NCI-H1436 (cell line): ENCODE measurements at regions not wholly inside any gene's neighbourhood (a gene's known extent, or its start where the extent isn't known, plus 50 kb on each side); places are given as distances from the start of the nearest gene placed in this dataset.

Source experiments
- DNase-seq: peaks from one replicate; lab custom pipeline; 2025; lab: John Stamatoyannopoulos, UW

DNA sequence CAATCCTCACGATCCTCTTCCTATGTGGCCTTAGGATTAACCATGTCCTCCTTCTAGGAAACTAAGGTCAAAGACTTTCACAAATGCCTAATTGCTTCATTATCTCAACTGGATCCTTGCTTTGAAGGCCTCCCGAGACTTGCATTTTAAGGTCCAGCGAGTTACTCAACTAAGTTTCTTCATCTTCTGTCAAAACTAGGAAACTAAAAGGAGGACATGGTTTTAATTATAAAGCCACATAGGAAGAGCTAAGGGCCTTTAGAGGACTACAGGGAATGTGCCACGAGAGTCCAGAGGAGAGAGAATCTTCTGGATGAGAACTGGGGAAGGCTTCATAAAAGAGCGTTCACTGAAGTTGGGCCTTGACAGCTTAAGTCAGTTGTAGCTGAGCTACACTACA is 87.8 kb upstream of the LPP start:
- no peak for DNase-seq

DNA sequence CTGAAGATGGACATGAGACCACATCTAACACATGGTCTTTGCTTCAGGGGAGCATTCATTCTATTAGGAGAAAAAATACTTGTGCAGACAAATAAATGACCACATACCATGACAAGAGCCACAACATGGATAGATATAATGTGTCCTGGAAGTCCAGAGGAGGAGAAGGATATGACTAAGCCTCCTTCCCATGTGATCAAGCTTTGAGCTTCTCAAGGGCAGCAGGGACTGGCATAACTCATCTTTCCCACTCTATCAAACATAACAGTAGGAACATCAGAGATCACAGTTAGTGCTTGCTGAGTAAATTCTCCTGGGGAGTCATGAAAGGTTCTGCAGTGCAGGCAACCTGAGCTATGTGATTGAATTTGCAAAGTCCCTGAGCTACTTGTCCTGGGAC is 86.0 kb upstream of the LPP start:
- DNase-seq = no peak

DNA sequence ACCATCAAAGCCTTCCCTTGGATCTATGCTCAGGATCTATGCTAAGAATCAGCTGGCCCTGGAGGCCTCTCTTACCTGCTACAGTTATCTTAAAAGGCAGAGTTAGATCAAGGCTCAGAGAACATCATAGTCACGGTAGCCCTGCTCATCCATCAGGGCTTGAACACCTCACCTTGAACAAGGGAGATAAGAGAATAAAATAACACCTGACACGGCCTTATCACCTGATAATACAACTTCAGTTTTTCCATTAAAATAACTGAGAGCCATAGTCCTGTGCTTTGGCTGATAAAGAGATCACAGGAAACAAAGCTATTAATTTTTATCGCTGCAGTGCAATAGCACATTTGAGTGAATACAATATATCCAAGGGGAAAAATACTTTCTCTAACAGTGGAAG is 85.6 kb upstream of the LPP start:
- no peak for DNase-seq

GRCh38 chr3:188071636-188072035 is 82.3 kb upstream of the LPP start:
- no peak for DNase-seq

- no peak for DNase-seq
These were observed 77.8 kb upstream of the LPP start for GRCh38 chr3:188076176-188076575.

- no peak for DNase-seq
These were observed 76.7 kb upstream of the LPP start for GRCh38 chr3:188077160-188077799.

DNA sequence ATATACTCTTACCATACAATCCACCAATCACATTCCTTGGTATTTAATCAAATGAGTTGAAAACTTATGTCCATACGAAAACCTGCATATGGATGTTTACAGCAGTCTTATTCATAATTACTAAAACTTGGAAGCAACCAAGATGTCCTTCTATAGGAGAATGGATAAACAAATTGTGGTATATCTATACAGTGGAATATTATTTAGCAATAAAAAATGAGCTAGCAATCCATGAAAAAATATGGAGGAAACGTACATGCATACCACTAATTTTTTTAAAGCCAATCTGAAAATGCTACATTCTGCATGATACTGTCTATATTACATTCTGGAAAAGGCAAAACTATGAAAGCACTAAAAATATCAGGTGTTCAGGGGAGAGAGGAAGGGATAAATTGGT is 73.9 kb upstream of the LPP start:
- no peak for DNase-seq

GRCh38 chr3:188082031-188082430 is 71.9 kb upstream of the LPP start:
- no peak for DNase-seq

DNA sequence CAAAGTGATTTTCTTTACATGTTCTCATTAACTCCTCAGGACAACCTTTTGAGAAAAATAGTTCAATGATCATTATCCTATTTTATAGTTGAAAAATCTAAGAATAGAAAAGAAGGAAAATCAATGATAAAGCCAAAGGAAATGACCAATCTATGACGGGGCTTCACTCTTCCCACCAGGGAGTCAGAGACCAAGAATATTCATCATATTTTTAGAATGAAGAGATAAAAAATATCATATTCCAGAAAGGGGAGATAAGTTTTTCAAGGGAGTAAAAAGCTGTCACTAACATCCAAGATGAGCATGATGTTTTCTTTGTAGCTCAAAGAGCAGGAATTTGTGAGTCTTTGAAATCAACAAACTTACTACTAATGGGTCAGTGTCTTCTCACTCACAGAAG is 71.5 kb upstream of the LPP start:
- DNase-seq = no peak

GRCh38 chr3:188083011-188083410 is 70.9 kb upstream of the LPP start:
- no peak for DNase-seq

DNA sequence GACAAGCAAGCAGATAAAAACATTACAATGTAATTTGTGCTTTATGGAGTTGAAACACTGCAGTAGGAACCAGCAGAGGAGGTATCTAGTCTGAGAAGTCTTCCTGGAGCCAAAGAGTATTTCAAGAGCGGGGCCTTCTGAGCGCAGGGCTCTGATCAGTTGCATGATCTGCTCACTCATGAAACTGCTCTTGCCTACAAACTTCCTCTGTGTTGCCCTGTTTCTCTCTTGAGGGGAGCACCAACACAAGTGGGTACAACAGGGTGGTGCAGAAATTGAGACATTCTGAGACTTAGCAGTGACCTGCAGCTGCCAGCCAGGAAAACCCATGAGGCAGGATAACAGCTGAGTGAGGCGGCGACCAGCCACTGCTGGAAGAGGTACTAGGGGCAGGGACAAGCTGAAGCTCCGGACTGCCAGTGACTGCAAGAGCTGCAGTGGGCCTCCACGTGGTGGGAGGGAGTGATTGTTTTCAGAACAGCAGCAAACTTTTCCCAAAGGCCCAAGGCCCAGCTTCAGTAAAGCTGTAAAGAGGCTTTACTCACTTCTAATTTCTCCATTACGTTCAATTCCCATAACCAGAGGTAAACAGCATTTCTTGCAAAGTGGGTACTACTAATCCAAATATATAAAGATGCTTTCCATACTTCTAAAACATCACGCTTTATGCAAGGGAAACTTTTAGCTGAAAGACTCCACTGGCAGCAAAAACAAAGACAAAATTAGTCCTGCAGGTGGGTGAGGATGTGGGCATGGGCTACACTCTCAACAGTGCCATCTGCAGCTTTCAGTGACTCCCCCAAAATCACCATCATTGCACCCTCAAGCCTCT is 69.0 kb upstream of the LPP start:
- no peak for DNase-seq

DNA sequence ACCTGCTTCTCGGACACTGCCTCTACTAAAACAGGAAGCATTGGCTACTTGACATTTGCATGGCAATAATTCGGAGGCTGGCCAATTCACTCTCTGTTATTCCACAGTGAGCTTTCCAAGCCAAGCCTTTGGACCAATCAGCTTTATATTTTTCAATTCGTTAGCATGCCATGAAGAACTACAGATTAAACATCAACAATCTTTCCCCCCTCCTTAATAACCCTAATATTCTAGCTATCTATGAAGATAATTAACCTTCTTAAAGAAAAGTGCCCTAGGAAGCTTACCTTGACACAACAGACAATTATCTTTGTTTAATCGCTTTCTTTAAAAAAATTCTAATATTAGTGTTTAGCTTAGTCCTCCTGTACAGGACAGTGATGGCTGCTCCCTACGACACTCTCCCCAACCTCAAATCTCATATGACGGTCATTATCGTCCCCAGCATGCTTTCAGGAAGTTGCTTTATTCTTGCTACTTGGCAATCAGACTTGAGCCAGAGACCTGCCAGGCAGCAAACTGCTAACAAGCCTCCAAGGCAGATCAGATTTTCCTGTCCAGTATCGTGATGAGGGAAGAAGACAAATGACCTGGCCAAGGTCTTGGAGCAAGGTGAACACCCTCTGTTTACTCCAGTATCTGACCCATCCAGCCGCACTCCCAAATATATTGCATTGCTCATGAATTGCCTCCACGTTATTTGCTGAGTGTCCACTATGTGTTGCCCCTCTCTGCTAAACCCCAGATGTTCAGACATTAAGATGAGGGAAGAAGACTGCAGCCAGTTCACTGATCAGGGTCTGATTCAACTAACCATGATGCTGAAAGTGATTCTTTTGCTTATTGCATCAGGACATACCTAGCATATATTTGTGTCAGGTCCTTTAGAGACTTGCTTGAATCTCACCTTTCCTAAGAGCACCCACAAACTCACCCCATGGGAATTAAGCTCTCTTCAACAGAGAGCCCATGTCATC is 68.1 kb upstream of the LPP start:
- no peak for DNase-seq

- DNase-seq = no peak
These were observed 64.8 kb upstream of the LPP start for GRCh38 chr3:188088948-188089685.

DNA sequence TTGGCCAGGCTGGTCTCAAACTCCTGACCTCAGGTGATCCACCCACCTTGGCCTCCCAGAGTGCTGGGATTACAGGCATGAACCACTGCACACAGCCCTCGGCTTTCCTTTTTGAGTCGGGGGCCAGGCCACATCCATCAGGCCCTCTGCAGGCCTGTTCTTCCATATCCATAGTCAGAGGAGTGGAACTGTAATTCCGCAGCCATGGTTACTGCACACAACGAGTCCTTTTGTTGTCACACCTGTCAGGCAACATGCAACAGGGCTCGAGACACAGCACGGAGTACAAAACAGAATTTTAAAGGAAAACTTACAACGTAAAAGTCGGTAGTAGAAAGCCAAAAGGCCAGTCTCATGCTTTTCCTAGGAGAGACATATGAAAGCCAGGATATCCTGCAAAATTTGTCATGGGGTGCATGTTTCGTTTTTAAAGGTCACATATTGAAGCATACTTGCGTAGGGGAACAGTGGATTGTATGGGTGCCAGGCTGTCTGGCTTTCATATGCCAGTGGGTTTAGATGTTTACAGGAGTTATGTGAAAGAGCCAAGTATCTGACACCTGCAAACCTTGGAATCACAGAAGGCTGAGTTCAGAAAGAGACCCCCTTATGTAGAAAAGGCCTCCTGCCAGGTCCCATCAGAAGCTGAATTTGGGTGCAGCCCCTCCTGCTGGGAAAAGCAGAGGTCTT is 63.2 kb upstream of the LPP start:
- peak; percentile 61 for DNase-seq

GRCh38 chr3:188091746-188092145 is 62.2 kb upstream of the LPP start:
- no peak for DNase-seq

DNA sequence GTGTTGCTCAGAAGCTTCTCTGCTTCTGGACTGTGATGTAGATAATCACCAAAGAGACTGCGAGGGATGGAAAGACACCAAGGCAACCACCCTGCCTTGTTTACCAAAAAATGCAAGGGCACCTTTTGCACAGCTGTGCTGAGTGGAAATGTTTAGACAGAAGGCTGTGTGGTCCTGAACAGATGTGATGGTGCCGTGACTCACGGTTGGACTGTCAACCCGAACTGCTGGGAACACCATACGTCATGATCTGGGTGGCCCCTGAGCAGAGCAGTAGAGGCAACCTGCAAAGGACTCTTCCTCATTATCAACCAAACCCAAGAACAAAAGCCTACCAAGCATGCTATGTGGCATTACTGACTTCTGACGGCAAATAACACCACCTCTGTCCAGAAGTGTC is 61.3 kb upstream of the LPP start:
- no peak for DNase-seq

DNA sequence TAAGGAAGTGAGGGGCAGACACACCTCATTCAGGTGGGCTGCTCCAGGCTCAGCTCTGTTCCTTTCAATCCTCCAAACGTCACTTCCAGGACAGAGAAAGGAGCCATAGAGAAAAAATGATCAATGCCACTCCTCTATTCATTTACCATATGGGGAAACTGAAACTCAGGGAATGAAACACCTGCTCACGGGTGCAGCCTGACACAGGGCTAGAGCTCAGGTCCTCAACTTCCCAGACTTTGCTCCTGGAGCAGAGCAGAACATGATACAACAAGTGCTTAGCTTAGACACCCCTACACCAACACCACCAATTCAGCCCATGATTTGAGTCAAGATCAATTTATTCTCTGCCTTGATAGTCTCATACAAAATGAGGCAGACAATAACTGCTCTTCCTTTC is 58.5 kb upstream of the LPP start:
- no peak for DNase-seq

- no peak for DNase-seq
These were observed 56.2 kb upstream of the LPP start for GRCh38 chr3:188097791-188098190.

- DNase-seq = no peak
These were observed 54.0 kb upstream of the LPP start for GRCh38 chr3:188099907-188100306.

GRCh38 chr3:188102861-188103547 is 51.0 kb upstream of the LPP start:
- no peak for DNase-seq

DNA sequence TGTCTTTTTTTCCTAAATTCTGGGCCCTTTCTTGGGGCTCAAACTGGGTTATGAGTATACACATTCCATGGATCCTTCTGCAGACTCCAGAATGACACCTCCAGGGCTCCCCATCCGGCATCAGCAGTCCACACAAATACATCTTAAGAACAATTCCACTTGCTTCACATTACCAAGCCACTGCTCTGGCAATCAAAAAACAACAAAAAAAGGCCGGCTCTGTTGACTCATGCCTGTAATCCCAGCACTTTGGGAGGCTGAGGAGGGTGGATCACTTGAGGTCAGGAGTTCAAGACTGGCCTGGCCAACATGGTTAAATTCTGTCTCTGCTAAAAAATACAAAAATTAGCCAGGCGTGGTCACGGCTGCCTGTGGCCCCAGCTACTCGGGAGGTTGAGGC is 49.9 kb upstream of the LPP start:
- DNase-seq = no peak
